ENCODE measurements at regions not wholly inside any gene's neighbourhood (a gene's known extent, or its start where the extent isn't known, plus 50 kb on each side); places are given as distances from the start of the nearest gene placed in this dataset.

DNA sequence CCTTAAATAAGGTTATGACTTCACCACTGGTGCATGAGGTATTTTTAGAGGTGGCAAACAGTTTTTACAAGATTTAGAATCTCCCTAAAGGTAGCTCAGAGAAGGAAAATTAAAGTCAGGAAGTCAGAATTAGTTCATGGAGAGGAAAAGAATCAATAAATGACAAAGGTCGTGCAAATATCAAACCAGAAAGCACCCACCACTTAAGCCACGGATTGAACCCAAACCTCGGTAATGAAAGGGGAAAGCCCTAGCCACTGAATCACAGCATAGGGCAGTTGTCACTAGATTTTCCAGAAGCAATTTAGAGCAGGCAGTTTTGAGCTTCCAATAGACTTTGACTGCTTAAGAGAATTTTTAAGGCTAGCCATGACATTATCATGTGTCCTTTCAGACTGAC, 1590.4 kb downstream of the SLITRK1 start:
- DNase-seq (ENCODE audit: extremely low spot score) = no peak
- TF ChIP-seq PKNOX1 (IDR thresholded peaks at IDR 0.05) (no peak), L3MBTL2 (conservative IDR thresholded peaks at IDR 0.05) (no peak), CTBP1 (IDR thresholded peaks at IDR 0.05; ENCODE audit: borderline replicate concordance) (no peak), BHLHE40 (IDR thresholded peaks at IDR 0.05; ENCODE audit: borderline replicate concordance) (no peak), SUZ12 (IDR thresholded peaks at IDR 0.05) (no peak), FOXM1 (IDR thresholded peaks at IDR 0.05; ENCODE audit: borderline replicate concordance) (no peak), ARNT (IDR thresholded peaks at IDR 0.05) (no peak), ELF4 (IDR thresholded peaks at IDR 0.05) (no peak), FOXA1 (IDR thresholded peaks at IDR 0.05) (no peak), SP1 (IDR thresholded peaks at IDR 0.05) (no peak)
- CTCF ChIA-PET = no interaction called here
- POLR2A ChIA-PET = no interaction called here

GRCh38 chr13:82275644-82276043, 1606.6 kb downstream of the SLITRK1 start:
- DNase-seq (ENCODE audit: extremely low spot score) = peak; percentile 46
- ChIA-PET CTCF (no interaction called here), POLR2A (no interaction called here)
- TF ChIP-seq HDGF (IDR thresholded peaks at IDR 0.05; ENCODE audit: borderline replicate concordance) = no peak
- no peak for TF ChIP-seq TARDBP (IDR thresholded peaks at IDR 0.05)
- TF ChIP-seq ARNT (IDR thresholded peaks at IDR 0.05) = no peak
- no peak for TF ChIP-seq SP1 (IDR thresholded peaks at IDR 0.05)
- TF ChIP-seq LEF1 (IDR thresholded peaks at IDR 0.05; ENCODE audit: borderline replicate concordance) = no peak
- no peak for TF ChIP-seq FOXK2 (IDR thresholded peaks at IDR 0.05)
- no peak for TF ChIP-seq FOXM1 (IDR thresholded peaks at IDR 0.05; ENCODE audit: borderline replicate concordance)
- TF ChIP-seq CTBP1 (IDR thresholded peaks at IDR 0.05; ENCODE audit: borderline replicate concordance) = no peak
- no peak for TF ChIP-seq ZNF384 (IDR thresholded peaks at IDR 0.05)
- no peak for TF ChIP-seq NFRKB (IDR thresholded peaks at IDR 0.05)
- no peak for TF ChIP-seq FOXA1 (IDR thresholded peaks at IDR 0.05)
- TF ChIP-seq BHLHE40 (IDR thresholded peaks at IDR 0.05; ENCODE audit: borderline replicate concordance) = no peak
- TF ChIP-seq PKNOX1 (IDR thresholded peaks at IDR 0.05) = no peak
- TF ChIP-seq L3MBTL2 (conservative IDR thresholded peaks at IDR 0.05) = no peak
- TF ChIP-seq ELF4 (IDR thresholded peaks at IDR 0.05) = no peak
- TF ChIP-seq SUZ12 (IDR thresholded peaks at IDR 0.05) = no peak

- CTCF ChIA-PET = no interaction called here
- POLR2A ChIA-PET = no interaction called here
- TF ChIP-seq FOXM1 (IDR thresholded peaks at IDR 0.05; ENCODE audit: borderline replicate concordance) (no peak), TARDBP (IDR thresholded peaks at IDR 0.05) (no peak), BHLHE40 (IDR thresholded peaks at IDR 0.05; ENCODE audit: borderline replicate concordance) (no peak), HDGF (IDR thresholded peaks at IDR 0.05; ENCODE audit: borderline replicate concordance) (no peak), SUZ12 (IDR thresholded peaks at IDR 0.05) (no peak), L3MBTL2 (conservative IDR thresholded peaks at IDR 0.05) (no peak), FOXK2 (IDR thresholded peaks at IDR 0.05) (no peak), ZNF384 (IDR thresholded peaks at IDR 0.05) (no peak), ARNT (IDR thresholded peaks at IDR 0.05) (no peak), CTBP1 (IDR thresholded peaks at IDR 0.05; ENCODE audit: borderline replicate concordance) (no peak), ELF4 (IDR thresholded peaks at IDR 0.05) (no peak), LEF1 (IDR thresholded peaks at IDR 0.05; ENCODE audit: borderline replicate concordance) (no peak), NFRKB (IDR thresholded peaks at IDR 0.05) (no peak), SP1 (IDR thresholded peaks at IDR 0.05) (no peak), PKNOX1 (IDR thresholded peaks at IDR 0.05) (no peak), FOXA1 (IDR thresholded peaks at IDR 0.05) (no peak)
- no peak for DNase-seq (ENCODE audit: extremely low spot score)
Measured at GRCh38 chr13:82259284-82259683, 1623.0 kb downstream of the SLITRK1 start.

- CTCF ChIA-PET = no interaction called here
- TF ChIP-seq FOXA1 (IDR thresholded peaks at IDR 0.05) = no peak
- TF ChIP-seq TARDBP (IDR thresholded peaks at IDR 0.05) = no peak
- no peak for TF ChIP-seq NFRKB (IDR thresholded peaks at IDR 0.05)
- no peak for TF ChIP-seq BHLHE40 (IDR thresholded peaks at IDR 0.05; ENCODE audit: borderline replicate concordance)
- TF ChIP-seq CTBP1 (IDR thresholded peaks at IDR 0.05; ENCODE audit: borderline replicate concordance) = no peak
- no peak for TF ChIP-seq ELF4 (IDR thresholded peaks at IDR 0.05)
- TF ChIP-seq ZNF384 (IDR thresholded peaks at IDR 0.05) = no peak
- TF ChIP-seq FOXM1 (IDR thresholded peaks at IDR 0.05; ENCODE audit: borderline replicate concordance) = no peak
- no peak for TF ChIP-seq SUZ12 (IDR thresholded peaks at IDR 0.05)
- POLR2A ChIA-PET = no interaction called here
- DNase-seq (ENCODE audit: extremely low spot score) = no peak
Measured at GRCh38 chr13:82257790-82258507, 1624.3 kb downstream of the SLITRK1 start.

- TF ChIP-seq ZNF384 (IDR thresholded peaks at IDR 0.05) (no peak), SUZ12 (IDR thresholded peaks at IDR 0.05) (no peak), NFRKB (IDR thresholded peaks at IDR 0.05) (no peak), ELF4 (IDR thresholded peaks at IDR 0.05) (no peak), PKNOX1 (IDR thresholded peaks at IDR 0.05) (peak; percentile 43; the same call in 1 of the 2 replicates), FOXM1 (IDR thresholded peaks at IDR 0.05; ENCODE audit: borderline replicate concordance) (no peak)
- ChIA-PET CTCF (no interaction called here), POLR2A (no interaction called here)
Measured at GRCh38 chr13:82248762-82249161, 1633.5 kb downstream of the SLITRK1 start.

GRCh38 chr13:82245860-82246259, 1636.4 kb downstream of the SLITRK1 start:
- no peak for TF ChIP-seq FOXA1 (IDR thresholded peaks at IDR 0.05)
- no peak for TF ChIP-seq ELF4 (IDR thresholded peaks at IDR 0.05)
- TF ChIP-seq LEF1 (IDR thresholded peaks at IDR 0.05; ENCODE audit: borderline replicate concordance) = no peak
- no peak for TF ChIP-seq SP1 (IDR thresholded peaks at IDR 0.05)
- no peak for TF ChIP-seq HDGF (IDR thresholded peaks at IDR 0.05; ENCODE audit: borderline replicate concordance)
- TF ChIP-seq ZNF384 (IDR thresholded peaks at IDR 0.05) = no peak
- no peak for TF ChIP-seq CTBP1 (IDR thresholded peaks at IDR 0.05; ENCODE audit: borderline replicate concordance)
- DNase-seq (ENCODE audit: extremely low spot score) = no peak
- ChIA-PET CTCF (no interaction called here), POLR2A (no interaction called here)

More at GRCh38 chr13:82248762-82249161, 1633.5 kb downstream of the SLITRK1 start:
- DNase-seq (ENCODE audit: extremely low spot score) = no peak
